Activated naive CD8-positive, alpha-beta T cell treated with anti-CD3 and anti-CD28 coated beads for 36 hours (primary cell): ENCODE measurements at regions not wholly inside any gene's neighbourhood (a gene's known extent, or its start where the extent isn't known, plus 50 kb on each side); places are given as distances from the start of the nearest gene placed in this dataset.
"Not testable (repeated sequence)": the region's sequence is repeated elsewhere in the genome, so short reads cannot be mapped to it uniquely, and the experiment has no call there.

Experiments
- DNase-seq: peaks from one replicate; pipeline ENCODE4 v3.0.0; 2021
- H3K27ac Mint-ChIP-seq: one replicate; pipeline ENCODE4 v1.8.0; 2022; ENCODE audit warnings: mild to moderate bottlenecking, moderate library complexity, mixed read lengths
- H3K27me3 Mint-ChIP-seq: one replicate; pipeline ENCODE4 v1.8.0; 2022; ENCODE audit warnings: mild to moderate bottlenecking, mixed read lengths
- H3K36me3 Mint-ChIP-seq: one replicate; pipeline ENCODE4 v1.8.0; 2021; ENCODE audit warnings: mild to moderate bottlenecking, mixed read lengths
- H3K4me1 Mint-ChIP-seq: one replicate; pipeline ENCODE4 v1.8.0; 2021; ENCODE audit warnings: mixed read lengths
- H3K4me3 Mint-ChIP-seq: one replicate; pipeline ENCODE4 v1.8.0; 2022; ENCODE audit warnings: mild to moderate bottlenecking, moderate library complexity, mixed read lengths
- H3K9me3 Mint-ChIP-seq: one replicate; pipeline ENCODE4 v1.8.0; 2022; ENCODE audit warnings: mixed read lengths

DNA sequence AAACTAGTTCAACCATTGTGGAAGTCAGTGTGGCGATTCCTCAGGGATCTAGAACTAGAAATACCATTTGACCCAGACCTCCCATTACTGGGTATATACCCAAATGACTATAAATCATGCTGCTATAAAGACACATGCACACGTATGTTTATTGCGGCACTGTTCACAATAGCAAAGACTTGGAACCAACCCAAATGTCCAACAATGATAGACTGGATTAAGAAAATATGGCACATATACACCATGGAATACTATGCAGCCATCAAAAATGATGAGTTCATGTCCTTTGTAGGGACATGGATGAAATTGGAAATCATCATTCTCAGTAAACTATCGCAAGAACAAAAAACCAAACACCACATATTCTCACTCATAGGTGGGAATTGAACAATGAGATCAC lies 754.7 kb upstream of the ADGRB3 start:
- not testable (repeated sequence) for H3K27ac Mint-ChIP-seq, DNase-seq, H3K36me3 Mint-ChIP-seq, H3K9me3 Mint-ChIP-seq, H3K27me3 Mint-ChIP-seq, H3K4me1 Mint-ChIP-seq, H3K4me3 Mint-ChIP-seq

DNA sequence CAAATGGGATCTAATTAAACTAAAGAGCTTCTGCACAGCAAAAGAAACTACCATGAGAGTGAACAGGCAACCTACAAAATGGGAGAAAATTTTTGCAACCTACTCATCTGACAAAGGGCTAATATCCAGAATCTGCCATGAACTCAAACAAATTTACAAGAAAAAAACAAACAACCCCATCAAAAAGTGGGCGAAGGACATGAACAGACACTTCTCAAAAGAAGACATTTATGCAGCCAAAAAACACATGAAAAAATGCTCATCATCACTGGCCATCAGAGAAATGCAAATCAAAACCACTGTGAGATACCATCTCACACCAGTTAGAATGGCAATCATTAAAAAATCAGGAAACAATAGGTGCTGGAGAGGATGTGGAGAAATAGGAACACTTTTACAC lies 755.2 kb upstream of the ADGRB3 start:
- DNase-seq, H3K4me3 Mint-ChIP-seq, H3K4me1 Mint-ChIP-seq, H3K36me3 Mint-ChIP-seq, H3K9me3 Mint-ChIP-seq, H3K27me3 Mint-ChIP-seq, H3K27ac Mint-ChIP-seq: not testable (repeated sequence)

DNA sequence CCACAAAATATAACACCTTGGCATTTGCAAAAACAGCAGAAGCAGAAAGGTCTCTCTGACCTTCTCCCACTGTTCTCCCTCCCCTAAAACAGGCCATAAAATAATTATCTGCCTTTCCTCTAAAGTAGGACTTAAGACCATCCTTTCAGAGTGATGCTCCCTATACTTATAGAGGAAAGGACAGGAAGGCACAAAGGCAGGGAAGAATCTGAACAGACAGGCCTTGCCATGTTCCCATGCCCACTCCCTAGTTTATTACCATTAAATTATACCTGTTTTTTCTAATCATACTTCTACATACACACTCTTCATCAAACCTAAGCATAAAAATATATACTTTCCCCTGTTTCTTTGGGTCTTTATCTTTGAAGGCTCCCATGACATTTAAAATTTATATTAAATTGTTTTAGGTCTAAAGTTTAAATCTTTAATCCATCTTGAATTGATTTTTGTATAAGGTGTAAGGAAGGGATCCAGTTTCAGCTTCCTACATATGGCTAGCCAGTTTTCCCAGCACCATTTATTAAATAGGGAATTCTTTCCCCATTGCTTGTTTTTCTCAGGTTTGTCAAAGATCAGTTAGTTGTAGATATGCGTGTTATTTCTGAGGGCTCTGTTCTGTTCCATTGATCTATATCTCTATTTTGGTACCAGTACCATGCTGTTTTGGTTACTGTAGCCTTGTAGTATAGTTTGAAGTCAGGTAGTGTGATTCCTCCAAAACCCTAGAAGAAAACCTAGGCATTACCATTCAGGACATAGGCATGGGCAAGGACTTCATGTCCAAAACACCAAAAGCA lies 755.8 kb upstream of the ADGRB3 start:
- H3K36me3 Mint-ChIP-seq, H3K9me3 Mint-ChIP-seq, H3K27ac Mint-ChIP-seq, H3K27me3 Mint-ChIP-seq, H3K4me1 Mint-ChIP-seq, DNase-seq, H3K4me3 Mint-ChIP-seq: not testable (repeated sequence)

DNA sequence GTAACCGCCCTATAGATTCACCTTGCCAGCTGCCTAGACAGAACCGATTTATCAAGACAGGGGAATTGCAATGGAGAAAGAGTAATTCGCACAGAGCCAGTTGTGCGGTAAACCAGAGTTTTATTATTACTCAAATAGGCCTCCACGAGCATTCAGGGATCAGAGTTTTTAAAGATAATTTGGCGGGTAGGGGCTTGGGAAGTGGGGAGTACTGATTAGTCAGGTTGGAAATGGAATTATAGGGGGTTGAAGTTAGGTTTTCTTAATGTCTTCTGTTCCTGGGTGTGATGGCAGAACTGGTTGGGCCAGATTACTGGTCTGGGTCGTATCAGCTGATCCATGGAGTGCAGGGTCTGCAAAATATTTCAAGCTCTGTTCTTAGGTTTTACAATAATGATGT lies 756.9 kb upstream of the ADGRB3 start:
- not testable (repeated sequence) for H3K27me3 Mint-ChIP-seq, H3K4me3 Mint-ChIP-seq, DNase-seq, H3K4me1 Mint-ChIP-seq, H3K9me3 Mint-ChIP-seq, H3K27ac Mint-ChIP-seq, H3K36me3 Mint-ChIP-seq

DNA sequence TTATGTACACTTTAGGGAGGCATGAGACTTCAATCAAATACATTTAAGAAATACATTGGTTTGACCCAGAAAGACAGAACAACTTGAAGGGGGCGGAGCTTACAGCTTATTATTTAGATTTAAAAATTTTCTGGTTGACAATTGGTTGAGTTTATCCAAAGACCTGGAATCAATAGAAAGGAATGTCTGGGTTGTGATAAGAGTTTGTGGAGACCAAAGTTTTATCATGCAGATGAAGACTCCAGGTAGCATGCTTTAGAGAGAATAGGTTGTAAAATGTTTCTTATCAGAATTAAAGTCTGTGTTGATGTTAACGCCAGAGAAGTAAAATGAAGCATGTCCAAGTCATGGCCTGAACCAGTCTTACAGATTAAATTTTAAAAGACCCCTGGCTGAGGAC lies 757.8 kb upstream of the ADGRB3 start:
- Mint-ChIP-seq H3K4me3 (no peak overlapping the region), H3K27me3 (no peaks in the 10 kb centered on the region), H3K9me3 (peaks cover 11% of the 10 kb centered on the region), H3K27ac (no peak overlapping the region), H3K36me3 (peaks cover 1% of the 10 kb centered on the region), H3K4me1 (no peaks in the 10 kb centered on the region)
- no peak for DNase-seq

DNA sequence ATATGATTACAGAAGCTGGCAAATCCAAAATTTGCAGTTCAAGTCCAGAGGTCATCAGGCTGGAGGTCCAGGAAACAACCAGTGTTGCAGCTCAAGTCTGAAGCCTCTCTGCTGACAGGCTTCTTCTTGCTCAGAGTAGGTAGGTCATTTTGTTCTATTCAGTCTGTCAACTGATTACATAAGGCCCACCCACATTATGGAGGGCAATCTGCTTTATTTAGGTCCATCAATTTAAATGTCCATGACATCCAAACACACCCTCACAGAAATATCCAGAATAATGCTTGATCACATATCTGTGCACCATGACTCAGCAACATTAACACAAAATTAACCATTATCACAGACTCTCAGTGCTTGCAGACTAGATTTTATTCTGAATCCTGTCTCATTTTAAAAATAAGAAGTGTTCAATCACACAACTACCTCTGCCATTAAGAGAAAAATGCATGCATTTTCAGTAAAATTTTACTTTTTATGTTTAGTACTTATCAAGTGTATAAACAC lies 759.2 kb upstream of the ADGRB3 start:
- H3K36me3 Mint-ChIP-seq, result peaks cover 1% of the 10 kb centered on the region
- DNase-seq, result no peak
- H3K27me3 Mint-ChIP-seq, result no peaks in the 10 kb centered on the region
- H3K4me3 Mint-ChIP-seq, result no peak overlapping the region
- H3K27ac Mint-ChIP-seq, result no peak overlapping the region
- H3K9me3 Mint-ChIP-seq, result peaks cover 11% of the 10 kb centered on the region
- no peaks in the 10 kb centered on the region for H3K4me1 Mint-ChIP-seq

DNA sequence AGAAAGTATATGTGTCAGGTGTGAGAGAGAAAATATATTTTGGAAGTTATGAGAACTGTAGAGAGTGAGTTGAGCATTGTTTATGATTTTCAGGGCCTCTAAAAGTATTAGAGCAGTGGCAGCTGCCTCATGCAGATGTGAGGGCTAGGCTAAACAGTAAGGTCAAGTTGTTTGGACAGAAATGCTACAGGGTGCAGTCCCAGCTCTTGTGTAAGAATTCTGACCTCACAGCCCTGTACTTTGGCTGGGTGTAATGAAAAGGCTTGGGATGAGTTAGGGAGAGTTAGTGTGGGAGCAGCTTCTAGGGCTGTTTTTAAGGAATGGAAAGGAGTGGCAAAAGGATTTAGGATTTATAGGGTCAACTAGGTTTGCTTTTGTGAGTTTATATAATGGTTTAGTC lies 764.8 kb upstream of the ADGRB3 start:
- Mint-ChIP-seq H3K36me3 (peaks cover 1% of the 10 kb centered on the region), H3K9me3 (peaks cover 9% of the 10 kb centered on the region), H3K27ac (no peak overlapping the region), H3K4me1 (no peaks in the 10 kb centered on the region), H3K27me3 (no peaks in the 10 kb centered on the region), H3K4me3 (no peak overlapping the region)
- DNase-seq, result no peak

DNA sequence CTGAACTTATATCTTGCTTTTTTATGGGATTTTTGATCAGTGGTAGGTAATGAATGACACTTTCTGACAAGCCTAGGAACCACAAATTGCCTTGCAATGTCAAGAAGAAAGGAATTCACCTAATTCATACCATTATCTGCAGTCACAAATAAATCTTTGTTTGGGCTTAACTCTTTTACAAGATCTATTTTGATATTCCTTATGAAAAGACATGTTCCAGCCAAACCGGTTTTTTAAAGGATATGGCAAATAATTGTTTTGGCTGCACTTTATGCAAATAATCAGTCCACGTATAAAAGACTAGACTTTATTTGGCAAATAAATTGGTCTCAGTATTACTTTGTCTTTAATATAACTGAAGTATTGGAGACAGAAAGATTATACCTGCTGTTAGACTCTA lies 771.7 kb upstream of the ADGRB3 start:
- DNase-seq, result no peak
- Mint-ChIP-seq H3K9me3 (peaks cover 2% of the 10 kb centered on the region), H3K4me1 (no peaks in the 10 kb centered on the region), H3K27ac (no peak overlapping the region), H3K36me3 (no peaks in the 10 kb centered on the region), H3K4me3 (no peak overlapping the region), H3K27me3 (no peaks in the 10 kb centered on the region)

DNA sequence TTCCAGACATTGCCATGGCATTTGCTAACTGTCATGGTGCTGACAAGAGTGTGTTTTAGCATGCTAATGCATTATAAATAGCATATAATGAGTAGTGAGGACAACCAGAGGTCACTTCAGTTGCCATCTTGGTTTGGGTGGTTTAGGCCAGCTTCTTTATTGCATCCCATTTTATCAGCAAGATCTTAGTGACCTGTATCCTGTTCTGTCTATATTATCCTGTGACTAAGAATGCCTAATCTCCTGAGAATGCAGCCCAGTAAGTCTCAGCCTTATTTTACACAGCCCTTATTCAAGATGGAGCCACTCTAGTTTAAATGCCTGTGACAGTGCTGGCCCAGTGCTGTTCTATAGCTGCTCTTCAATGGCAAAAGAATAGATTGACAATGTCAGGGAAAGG lies 781.0 kb upstream of the ADGRB3 start:
- no peak for DNase-seq
- Mint-ChIP-seq H3K27me3 (no peaks in the 10 kb centered on the region), H3K27ac (no peak overlapping the region), H3K9me3 (peaks cover 13% of the 10 kb centered on the region), H3K4me1 (no peaks in the 10 kb centered on the region), H3K36me3 (no peaks in the 10 kb centered on the region), H3K4me3 (no peak overlapping the region)

DNA sequence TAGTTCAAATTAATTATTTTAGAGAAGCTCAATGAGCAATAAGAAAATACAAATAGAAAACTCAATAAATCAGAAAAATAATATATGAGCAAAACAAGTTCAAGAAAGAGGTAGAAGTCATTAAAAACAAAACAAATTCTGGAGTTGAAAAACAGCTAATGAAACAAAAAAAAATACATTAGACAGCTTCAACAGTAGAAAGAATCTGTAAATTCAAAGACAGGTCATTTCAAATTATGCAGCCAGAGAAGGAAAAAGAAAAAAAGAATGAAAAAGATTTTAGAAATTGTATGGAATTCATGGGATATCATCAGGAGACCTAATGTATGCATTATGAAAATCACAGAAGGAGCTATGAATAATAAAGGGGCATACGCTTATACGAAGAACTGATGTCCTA lies 795.3 kb upstream of the ADGRB3 start:
- Mint-ChIP-seq H3K27me3 (no peaks in the 10 kb centered on the region), H3K4me1 (no peaks in the 10 kb centered on the region), H3K36me3 (no peaks in the 10 kb centered on the region), H3K4me3 (no peak overlapping the region), H3K27ac (no peak overlapping the region), H3K9me3 (peaks cover 19% of the 10 kb centered on the region)
- DNase-seq, result no peak

DNA sequence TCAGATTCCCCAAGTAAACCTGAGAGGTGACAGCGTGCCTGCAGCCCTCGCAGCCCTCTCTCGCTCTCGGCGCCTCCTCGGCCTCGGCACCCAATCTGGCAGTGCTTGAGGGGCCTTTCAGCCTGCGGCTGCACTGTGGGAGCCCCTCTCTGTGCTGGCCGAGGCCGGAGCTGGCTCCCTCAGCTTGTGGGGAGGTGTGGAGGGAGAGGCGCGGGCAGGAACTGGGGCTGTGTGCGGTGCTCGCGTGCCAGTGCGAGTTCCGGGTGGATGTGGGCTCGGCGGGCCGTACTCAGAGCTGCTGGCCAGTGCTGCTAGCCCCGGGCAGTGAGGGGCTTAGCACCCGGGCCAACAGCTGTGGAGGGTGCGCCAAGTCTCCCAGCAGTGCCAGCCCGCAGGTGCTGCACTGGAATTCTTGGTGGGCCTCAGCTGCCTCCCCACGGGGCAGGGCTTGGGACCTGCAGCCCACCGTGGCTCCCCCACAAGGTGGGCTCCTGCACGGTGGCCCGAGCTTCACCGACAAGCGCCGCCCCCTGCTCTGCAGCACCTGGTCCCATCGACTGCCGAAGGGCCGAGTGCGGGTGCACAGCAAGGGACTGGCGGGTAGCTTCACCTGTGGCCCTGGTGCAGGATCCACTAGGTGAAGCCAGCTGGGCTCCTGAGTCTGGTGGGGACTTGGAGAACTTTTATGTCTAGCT lies 809.7 kb upstream of the ADGRB3 start:
- H3K27me3 Mint-ChIP-seq, result no peaks in the 10 kb centered on the region
- no peaks in the 10 kb centered on the region for H3K36me3 Mint-ChIP-seq
- peaks cover 11% of the 10 kb centered on the region for H3K9me3 Mint-ChIP-seq
- no peaks in the 10 kb centered on the region for H3K4me1 Mint-ChIP-seq
- H3K27ac Mint-ChIP-seq, result no peak overlapping the region
- no peak overlapping the region for H3K4me3 Mint-ChIP-seq
- no peak for DNase-seq

DNA sequence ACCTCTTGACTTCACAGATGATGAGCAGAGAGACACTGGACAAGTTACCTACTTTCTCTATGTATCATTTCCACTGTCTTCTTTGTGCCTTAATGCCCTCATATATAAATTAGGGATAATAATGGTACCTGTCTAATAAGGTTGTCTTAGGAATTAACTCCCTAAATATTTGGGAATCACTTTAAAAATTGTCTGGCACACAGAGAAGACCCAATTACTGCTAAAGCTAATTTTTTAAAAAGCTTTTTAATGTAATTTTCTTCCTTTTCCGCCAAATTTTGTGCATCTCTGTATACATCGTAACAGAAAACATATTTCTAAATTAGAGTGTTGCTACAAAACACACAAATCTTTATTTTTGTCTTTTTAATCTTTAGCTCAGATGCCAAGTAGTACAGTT lies 816.8 kb upstream of the ADGRB3 start:
- H3K36me3 Mint-ChIP-seq, result no peaks in the 10 kb centered on the region
- H3K9me3 Mint-ChIP-seq, result peaks cover 22% of the 10 kb centered on the region
- no peaks in the 10 kb centered on the region for H3K4me1 Mint-ChIP-seq
- H3K27me3 Mint-ChIP-seq, result no peaks in the 10 kb centered on the region
- H3K27ac Mint-ChIP-seq, result no peak overlapping the region
- H3K4me3 Mint-ChIP-seq, result no peak overlapping the region
- DNase-seq, result no peak

DNA sequence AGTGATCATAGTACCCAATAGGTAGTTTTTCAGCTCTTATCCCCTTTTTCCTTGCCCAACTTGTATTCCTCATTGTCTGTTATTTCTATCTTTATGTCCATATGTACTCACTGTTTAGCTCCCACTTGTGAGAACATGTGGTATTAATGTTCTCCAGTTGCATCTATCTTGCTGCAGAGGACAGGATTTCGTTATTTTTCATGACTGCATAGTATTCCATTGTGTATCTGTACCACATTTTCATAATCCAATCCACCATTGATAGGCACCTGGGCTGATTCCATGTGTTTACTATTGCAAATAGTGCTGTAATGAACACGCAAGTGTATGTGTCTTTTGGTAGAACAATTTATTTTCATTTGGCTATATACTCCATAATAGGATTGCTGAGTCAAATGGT lies 819.5 kb upstream of the ADGRB3 start:
- no peaks in the 10 kb centered on the region for H3K36me3 Mint-ChIP-seq
- H3K4me1 Mint-ChIP-seq, result no peaks in the 10 kb centered on the region
- H3K27ac Mint-ChIP-seq, result no peak overlapping the region
- H3K9me3 Mint-ChIP-seq, result peaks cover 20% of the 10 kb centered on the region
- H3K27me3 Mint-ChIP-seq, result no peaks in the 10 kb centered on the region
- no peak for DNase-seq
- H3K4me3 Mint-ChIP-seq, result no peak overlapping the region

DNA sequence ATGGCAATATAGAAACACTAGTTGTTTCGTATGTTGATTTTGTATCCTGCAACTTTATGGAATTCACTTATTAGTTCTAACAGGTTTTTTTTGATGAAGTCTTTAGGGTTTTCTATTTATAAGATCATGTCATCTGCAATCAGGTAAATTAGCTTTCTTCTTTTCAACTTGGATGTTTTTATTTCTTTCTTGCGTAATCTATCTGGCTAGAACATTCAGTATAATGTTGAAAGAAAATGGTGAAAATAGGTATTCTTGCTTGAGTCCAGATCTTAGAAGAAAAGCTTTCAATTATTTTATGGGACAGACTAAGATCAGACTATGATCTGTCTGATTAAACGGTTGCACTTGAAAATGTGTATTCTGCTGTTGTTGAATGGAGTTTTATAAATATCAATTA lies 820.8 kb upstream of the ADGRB3 start:
- Mint-ChIP-seq H3K27ac (no peak overlapping the region), H3K27me3 (no peaks in the 10 kb centered on the region), H3K4me1 (no peaks in the 10 kb centered on the region), H3K9me3 (peaks cover 18% of the 10 kb centered on the region), H3K4me3 (no peak overlapping the region), H3K36me3 (no peaks in the 10 kb centered on the region)
- DNase-seq, result no peak

DNA sequence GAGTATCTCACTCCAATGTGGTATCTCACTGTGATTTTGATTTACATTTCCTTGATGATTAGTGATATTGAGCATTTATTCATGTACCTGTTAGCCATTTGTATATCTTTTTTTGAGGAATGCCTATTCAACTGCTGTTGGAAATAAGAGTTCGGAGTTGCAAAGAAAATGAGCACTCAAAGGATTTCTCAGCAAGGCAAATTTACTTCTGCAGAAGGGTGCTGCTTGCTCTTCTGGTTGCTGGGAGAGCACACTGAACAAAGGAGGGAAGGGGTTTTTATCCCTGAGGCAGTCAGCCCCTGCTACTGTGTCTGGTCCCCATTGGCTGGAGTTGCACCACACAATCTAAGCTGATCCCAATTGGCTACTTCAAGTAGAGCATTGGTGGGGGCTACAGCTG lies 822.4 kb upstream of the ADGRB3 start:
- no peaks in the 10 kb centered on the region for H3K4me1 Mint-ChIP-seq
- no peaks in the 10 kb centered on the region for H3K27me3 Mint-ChIP-seq
- peaks cover 18% of the 10 kb centered on the region for H3K9me3 Mint-ChIP-seq
- DNase-seq, result no peak
- no peaks in the 10 kb centered on the region for H3K36me3 Mint-ChIP-seq
- no peak overlapping the region for H3K27ac Mint-ChIP-seq
- H3K4me3 Mint-ChIP-seq, result no peak overlapping the region

DNA sequence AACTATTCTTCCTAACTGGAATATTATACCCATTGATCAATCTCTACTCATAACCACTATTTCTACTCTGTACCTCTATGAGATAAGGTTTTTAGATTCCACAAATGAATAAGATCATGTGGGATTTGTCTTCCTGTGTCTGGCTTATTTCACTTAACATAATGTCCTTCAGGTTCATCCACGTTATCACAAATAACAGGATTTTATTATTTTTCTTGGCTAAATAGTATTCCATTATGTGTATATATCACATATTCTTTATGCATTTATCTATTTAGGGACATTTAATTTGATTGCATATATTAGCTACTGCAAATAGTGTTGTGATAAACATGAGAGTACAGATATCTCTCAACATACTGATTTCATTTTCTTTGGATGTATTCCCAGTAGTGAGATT lies 823.0 kb upstream of the ADGRB3 start:
- Mint-ChIP-seq H3K4me1 (no peaks in the 10 kb centered on the region), H3K36me3 (no peaks in the 10 kb centered on the region), H3K27me3 (no peaks in the 10 kb centered on the region), H3K4me3 (no peak overlapping the region), H3K9me3 (peaks cover 20% of the 10 kb centered on the region), H3K27ac (no peak overlapping the region)
- no peak for DNase-seq
